Activated CD4-positive, CD25-positive, alpha-beta regulatory T cell treated with anti-CD3 and anti-CD28 coated beads, Interleukin-2, amount 50 U/mL, for 16 hours (primary cell): ENCODE measurements at regions not wholly inside any gene's neighbourhood (a gene's known extent, or its start where the extent isn't known, plus 50 kb on each side); places are given as distances from the start of the nearest gene placed in this dataset.

Experiments used
- DNase-seq: peaks from one replicate; pipeline ENCODE4 v3.0.0-alpha.2; 2020; ENCODE audit warnings: low read depth, low spot score

DNA sequence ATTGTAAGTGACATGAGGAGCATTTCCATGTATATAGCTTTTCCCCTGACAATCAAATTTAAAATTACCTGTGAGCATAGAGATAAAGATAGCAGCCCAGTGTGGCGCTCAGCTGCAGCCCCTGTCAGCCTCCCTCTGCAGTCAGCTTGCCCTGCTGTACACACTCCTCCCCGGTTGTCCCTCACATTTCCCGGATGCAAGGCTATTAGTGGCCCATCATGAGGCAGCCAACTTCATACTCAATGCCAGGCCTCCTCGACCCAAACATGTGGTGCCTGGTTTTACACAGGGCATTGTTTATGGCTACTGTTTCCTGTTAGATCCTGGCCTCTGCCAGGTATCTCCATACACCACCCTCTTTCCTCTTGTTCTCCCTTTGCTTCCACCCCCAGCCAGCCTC is 116.1 kb upstream of the SH3BP4 start:
- DNase-seq, result no peak

DNA sequence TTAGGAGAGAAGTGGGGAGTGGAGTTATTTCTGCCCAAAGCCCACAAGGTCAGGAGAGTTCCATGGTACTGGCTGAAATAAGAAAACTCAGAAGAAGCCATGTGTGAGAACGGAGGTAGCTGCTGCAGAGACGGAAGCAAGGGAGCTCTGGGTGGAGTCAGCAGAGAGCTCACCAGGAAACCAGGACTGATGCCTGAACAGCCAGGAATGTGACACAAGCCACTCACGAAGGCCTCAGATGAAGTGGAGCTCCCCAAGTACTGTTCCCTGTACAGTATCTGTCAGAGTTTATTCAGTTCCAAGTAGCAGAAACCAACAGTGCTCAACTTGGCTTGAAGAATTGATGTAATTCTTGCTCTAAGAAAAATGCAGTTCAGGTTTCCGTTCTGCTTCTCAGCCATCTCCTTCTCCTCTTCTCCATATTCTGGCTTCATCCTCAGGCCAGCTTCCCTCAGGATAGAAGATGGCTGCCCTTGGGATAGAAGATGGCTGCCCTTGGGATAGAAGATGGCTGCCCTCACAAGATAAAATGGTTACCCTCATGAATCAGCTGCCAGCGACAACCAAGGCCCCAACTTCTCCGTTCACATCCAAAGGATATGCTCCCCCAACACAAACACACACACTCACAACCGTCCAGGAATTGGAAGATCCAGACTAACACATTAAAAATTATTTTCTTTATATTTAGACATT is 117.4 kb upstream of the SH3BP4 start:
- DNase-seq, result no peak

DNA sequence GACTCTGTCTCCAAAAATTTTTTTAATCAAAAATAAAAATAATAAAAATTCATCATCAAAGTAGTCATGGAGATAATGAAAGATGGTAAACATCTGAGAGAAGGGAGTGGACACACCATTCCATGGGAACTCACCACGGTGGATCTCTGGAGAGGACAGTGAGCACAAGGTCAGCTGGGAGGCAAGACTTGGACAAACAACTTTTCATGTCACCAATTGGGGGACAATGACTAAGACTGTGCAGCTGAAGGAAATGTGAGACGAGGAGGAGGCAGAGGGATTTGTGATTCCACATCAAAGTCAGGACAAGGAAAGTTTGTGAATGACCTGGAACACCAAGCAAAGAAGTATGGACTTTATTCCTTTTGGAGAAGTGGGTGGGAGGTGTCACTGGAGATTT is 121.0 kb upstream of the SH3BP4 start:
- DNase-seq, result no peak

DNA sequence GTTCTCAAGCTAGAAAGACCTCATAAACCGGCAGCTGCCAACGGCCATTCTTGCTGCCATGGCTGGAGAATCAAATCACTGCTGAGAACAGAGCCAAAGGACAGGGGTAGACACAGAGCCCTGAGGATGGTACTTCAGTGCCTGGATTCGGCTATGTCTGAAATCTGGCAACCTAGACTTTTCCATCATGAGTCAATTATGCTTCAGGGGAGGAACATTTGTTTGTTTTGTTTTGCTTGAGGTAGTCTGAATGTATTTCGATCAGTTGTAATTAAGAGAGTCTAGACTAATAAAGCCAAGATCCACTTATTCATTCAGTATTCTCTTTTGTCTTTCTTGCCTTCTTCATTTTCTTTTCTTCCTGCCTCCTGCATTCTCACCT is 122.8 kb upstream of the SH3BP4 start:
- no peak for DNase-seq

DNA sequence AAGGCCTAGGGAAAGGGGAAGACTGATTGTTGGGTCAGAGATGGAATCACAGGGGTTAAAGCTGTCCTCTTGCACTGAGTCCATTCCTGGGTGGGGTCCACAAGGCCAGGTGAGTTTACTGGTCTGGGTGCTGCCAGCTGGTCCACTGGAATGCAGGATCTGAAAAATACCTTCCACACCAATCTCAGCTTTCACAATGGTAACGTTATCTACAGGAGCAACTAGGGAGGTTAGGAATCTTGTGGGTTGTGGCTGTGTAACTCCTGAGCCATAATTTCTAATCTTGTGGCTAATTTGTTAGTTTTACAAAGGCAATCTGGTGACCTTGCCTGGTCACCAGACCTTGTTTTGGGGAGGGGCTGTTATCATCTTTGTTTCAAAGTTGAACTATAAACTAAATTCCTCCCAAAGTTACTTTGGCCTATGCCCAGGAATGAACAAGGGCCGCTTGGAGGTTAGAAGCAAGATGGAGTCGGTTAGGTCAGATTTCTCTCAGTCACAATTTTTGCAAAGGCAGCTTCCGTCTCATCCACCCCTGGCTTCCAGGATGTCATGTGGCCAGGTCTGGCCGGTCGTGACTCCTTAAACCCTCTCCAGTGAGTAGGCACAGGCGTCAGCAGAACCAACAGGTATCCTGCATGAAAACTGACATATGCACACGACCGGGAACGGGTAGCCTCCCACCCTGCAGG is 123.3 kb upstream of the SH3BP4 start:
- no peak for DNase-seq

DNA sequence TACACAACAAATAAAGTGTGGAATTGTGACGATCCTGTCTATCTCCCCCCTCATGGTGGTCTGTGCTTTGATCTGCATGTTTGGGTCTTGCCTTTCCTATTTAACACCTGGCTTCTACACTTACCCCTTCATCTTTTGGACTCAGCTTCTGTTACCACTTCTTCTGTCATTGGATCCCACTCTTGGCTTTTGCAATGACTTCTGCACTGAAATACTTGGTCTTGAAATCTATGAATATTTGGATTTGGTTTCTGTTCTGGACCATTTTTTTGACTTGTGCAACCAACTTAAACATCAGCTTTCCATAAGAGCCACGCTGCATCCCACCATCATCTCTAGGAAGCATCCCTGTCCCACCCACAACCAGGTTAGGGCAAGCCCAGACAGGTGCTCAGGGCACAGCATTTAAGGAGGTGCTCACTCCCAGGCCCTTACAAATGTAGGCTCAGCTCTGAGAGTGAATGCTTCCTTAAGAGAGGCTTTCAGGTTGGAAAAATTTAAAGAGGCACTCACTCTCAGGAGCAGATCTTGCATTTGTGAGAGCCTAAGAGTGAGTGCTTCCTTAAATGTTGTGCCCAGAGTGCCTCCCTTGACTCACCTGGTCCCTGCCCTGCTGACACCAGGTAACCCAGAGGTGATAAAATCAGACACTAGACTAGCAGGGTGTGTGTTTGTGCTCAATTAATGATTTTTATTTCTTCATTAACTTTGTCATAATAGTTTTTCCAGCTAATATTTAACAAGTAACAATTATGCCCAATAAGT is 124.5 kb upstream of the SH3BP4 start:
- no peak for DNase-seq

DNA sequence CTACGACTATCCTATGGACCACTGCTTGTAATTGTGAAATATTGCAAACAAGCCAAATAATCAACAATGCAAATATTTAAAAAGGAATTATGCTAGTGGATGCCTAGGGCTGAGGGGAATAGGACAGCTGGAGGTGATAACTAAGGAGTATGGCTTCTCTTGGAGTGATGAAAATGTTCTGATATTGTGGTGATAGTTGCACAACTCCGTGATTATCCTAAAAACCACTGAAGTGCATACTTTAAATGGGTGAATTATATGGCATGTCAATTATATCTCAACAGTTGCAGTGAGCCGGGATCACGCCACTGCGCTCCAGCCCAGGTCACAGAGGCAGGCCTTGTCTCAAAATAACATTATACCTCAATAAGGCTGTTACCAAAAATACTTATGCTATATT is 125.1 kb upstream of the SH3BP4 start:
- DNase-seq, result no peak

DNA sequence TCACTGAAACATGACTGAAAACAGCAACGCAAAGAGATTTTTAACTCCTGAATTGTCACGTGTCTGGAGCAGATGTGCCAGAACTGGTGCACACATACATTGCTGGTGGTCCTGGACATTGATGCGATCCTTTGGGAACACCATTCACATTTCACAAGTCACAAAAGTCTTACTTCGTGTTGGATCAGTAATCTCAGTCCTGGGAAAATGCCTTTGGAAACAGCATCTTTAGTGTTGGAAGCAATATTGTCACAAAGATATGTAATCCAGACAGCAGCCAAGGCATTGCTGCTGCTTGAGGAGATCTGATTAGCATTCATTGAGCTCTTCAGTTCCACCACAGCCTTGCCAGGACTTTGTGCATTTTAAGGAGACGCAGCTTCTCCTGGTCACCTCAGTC is 126.2 kb upstream of the SH3BP4 start:
- DNase-seq, result no peak

DNA sequence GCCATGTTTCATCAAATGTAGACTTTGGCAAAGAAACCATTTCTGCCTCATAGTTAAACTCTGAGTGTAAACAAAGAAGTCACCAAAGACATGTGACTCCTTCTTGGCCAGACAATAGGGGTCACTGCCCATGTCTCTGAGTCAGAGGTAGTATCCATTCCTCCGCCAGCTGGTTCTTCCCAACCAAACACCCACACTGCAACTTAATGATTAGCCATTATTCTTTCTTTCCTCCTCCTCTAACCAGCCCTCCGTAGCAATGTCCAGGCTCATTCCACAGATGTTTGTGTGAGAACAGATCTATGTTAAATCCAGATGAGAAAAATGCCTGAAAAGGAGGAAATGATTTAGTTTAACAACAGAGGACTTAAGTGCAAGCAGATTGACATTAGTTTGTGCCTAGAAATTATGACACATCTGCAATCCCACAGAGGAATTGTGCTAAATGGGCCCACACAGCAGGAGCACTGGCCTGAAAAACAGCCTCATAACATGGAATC is 127.9 kb upstream of the SH3BP4 start:
- DNase-seq, result no peak

DNA sequence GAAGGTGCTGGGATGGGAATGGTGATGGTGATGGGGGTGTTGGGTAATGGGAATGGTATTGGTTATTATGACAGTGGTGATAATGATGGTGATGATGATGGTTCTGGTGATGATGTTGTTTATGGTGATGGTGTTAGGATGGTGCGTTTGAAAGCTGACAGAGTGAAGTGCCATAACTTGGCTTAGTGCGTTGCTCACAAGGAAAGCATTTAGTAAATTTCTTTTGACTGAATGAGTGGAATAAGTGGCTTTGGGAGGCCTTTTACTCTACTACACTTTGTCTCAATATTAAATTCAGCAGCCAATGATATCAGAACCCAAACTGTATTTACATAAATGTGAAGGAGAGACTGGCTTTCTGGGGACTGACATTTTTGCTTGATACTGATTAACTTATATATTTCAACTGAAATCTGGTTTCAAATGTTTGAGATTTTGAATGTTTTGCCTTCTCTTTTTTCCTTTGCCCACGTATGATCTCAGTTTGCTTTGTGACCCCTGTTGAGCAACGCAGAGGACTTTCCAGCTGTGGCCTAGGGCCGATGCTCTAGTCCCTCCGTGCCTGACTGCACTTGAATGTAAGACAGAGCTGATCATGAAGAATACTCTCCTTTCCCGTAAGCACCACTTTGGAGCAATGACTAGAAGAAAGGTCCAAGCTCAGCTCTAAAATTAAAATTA is 128.5 kb upstream of the SH3BP4 start:
- DNase-seq, result no peak

DNA sequence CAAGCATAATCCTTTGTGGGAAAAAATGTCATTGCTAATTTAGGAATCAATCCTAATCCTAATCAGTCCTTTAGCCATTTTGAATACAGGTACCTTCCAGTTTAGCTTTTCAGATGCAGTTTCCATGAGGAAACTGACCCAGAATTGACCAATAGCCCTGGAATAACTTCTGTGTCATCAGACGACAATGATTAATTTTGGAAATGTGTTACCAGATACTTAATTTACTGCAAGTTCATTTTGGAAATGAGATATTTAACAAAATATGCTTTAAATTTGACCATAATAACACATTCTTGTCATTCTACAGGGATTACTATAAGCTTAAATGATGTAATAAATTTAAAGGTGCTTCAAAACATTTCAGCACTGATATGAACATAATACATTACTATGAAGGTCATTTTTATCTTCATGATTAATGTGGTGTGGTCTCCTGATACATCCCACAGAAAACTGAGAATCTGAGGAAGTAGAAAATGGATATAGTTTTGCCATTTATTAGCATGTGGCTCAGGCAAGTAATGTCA is 129.8 kb upstream of the SH3BP4 start:
- DNase-seq, result no peak

DNA sequence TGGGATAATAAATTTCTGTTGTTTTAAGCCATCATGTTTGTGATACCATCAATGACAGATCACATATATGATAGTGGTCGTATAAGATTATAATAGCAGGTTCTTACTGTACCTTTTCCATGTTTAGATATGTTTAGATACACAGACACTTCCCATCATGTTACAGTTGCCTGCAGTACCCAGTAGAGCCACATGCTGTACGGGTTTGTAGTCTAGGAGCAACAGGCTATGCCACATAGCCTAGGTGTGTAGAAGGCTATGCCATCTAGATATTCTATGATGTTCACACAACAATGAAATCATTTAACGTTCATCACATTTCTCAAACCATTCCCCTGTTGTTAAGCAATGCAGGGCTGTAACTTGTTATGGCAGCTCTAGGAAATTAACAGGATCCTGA is 132.9 kb upstream of the SH3BP4 start:
- DNase-seq, result no peak

DNA sequence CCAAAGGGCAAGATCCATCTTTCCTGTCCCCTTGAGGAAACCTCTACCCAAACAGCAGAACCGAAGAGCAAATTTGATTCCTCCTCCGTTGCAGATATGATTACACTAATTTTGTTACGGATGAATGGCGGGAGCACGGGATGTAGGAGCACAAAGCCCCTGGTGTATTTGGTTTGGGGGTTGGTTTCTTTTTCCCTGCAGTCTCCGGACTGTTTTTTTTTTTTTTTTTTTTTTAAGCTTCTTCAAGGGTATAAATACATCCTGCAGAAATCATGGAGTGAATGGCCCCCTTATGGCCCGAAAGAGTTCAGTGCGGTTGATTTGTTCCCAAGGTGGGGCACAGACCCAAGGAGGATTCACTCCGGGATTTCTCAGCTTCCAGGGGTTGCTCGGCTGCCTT is 135.3 kb upstream of the SH3BP4 start:
- DNase-seq, result no peak

DNA sequence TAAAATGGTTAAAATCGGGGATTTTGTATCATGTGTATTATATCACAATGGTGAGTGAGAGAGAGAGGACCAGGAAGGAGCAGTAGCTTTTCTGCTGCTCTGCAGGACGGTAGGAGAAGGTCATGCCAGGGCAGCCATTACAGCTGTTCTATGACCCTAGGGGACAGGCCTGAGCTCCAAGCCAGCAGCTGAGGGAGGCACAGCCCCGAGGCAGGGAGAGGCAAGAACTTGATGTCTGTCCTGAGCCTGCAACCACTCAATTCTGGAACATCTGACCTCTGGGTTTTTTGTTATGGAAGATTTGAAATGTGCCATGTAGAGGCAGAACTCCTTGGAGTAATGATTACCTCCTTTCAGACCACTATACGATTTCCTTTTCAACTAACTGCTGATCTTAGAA is 135.8 kb upstream of the SH3BP4 start:
- DNase-seq, result no peak

DNA sequence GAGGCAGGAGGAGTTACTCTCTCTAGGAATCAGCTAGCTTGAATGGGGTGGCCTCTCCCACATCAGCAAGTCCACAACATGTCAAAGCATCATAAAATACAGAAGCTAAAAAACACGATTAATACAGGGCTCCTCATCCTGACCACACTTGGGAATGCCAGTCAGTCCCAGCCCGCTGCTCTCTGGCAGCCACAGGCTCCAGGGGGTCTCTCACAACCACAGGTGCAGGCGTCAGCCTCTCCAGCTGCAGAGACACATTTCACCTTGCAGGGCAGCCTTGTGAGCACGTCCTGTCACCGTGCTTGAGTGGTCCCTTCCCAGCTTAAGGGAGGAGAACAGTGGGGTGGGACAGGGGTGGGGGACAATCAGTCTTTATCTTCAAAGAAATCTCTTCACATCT is 137.4 kb upstream of the SH3BP4 start:
- no peak for DNase-seq

DNA sequence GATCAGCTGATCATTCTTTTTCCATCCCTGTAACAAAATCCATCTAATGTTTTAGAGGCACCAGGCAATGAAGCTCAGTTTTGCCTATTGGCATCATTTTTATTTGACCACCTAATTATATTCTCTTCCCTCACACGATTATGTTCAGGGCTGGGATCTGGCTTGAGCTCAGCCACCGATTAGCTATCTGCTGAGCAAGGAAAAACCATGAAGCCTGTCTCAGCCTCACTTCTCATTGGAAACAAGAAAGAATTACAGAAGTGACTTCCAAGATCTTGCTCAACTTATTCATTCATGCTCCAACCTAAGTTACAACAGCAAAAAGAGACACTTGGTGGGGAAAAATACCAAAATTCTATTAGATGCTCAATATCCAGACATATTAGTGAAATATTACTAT is 139.0 kb upstream of the SH3BP4 start:
- no peak for DNase-seq

DNA sequence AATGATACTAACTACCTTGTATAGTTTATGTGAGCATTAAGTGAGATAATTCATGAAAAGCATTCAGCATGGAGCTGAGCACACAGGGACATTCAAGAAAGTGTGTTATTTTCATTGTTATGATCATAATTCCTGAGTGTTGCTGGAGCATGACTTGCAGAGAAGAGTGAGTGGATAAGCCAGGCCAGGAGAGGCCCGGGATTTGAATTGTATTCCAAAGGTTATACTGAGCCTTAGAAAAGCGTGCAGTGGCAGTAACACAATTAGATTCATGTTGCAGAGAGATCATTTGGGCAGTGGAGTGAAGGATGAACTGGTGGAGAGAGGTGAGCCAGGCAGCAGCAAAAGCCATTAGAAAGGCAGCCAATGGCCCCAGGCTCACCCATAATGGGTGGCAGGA is 142.9 kb upstream of the SH3BP4 start:
- no peak for DNase-seq

DNA sequence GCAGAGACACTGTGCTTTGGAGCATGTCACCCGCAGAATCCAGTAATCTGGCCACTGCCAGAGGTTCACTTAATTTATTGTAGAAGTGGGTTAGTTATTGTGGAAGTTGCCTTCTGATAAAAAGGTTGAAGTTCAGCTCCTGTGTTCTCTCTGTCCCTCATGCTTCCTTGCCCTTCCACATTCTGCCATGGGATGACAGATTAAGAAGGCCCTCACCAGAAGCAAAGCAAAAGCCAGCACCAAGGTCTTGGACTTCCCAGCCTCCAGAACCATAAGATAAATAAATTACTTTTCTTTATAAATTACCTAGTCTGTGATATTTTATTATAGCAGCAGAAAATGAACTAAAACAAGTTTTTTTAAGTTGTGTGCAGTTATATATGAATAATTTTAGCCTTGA is 145.0 kb upstream of the SH3BP4 start:
- DNase-seq, result no peak

DNA sequence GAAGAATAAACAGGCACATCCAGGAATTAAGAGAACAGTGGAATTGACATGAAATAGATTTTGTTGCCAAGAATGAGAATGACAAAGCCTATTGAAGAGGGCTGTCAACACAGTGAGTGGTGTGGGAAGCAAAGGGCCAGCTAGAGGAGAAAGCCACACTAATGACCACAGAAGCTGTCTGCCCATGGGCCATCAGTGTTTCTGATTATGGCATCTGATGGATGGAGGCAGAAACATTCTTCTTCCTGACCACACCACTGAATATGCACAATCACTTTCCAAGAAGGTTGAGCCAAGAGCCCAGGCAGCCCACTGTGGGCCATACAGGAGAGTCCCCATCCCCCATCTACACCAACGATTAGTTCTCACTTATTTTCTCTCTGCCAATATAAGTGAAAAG is 146.0 kb upstream of the SH3BP4 start:
- no peak for DNase-seq

DNA sequence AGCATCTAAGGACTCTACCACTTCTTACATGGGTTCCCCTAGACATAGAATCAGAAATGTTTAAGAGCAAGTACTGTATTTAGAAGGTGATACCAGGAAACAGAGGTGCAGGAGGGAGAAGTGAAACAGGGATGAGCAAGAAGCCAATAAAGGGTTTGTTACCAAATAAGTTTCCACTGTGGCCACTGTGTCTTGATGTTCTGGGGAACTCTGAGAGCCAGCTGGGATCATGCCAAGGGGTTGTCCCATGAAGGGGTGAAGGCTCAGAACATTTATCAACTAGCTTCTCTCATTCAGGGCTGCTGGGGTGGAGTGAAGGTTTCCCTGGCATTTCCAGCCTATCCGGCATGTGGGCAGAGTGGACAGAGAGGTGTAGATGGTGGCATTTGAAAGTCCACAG is 147.1 kb upstream of the SH3BP4 start:
- no peak for DNase-seq

DNA sequence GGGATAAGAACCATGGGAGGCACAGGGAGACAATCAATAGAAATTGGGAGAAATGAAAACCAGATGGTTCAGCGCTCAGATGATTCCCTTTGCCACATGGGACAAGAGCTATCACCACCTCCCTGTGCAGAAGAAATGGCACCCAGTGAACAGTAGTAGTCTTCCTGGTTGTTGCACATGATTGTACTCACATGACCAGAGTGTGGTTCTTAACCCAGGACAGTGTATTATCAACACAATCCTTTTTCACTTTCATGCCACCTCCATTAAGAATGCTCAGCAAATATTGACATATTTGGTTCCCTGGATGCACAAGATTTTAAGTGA is 149.0 kb upstream of the SH3BP4 start:
- DNase-seq, result no peak
